Chondrocyte (in vitro differentiated cells): ENCODE measurements at regions not wholly inside any gene's neighbourhood (a gene's known extent, or its start where the extent isn't known, plus 50 kb on each side); places are given as distances from the start of the nearest gene placed in this dataset.
"Not testable (repeated sequence)": the region's sequence is repeated elsewhere in the genome, so short reads cannot be mapped to it uniquely, and the experiment has no call there.

Experiments
- DNase-seq: peaks from one replicate; pipeline ENCODE4 v3.0.0; 2021; ENCODE audit warnings: mixed read lengths, low spot score
- H3K27ac Mint-ChIP-seq: one replicate; pipeline ENCODE4 v1.8.0; 2021; ENCODE audit warnings: mild to moderate bottlenecking, moderate library complexity, mixed read lengths; ENCODE audit not compliant: unreplicated experiment
- H3K27me3 Mint-ChIP-seq: 2 replicates; pipeline ENCODE4 v1.8.0; 2021; ENCODE audit warnings: low read depth, mixed read lengths
- H3K36me3 Mint-ChIP-seq: 2 replicates; pipeline ENCODE4 v1.8.0; 2021; ENCODE audit warnings: low read depth, mixed read lengths
- H3K4me1 Mint-ChIP-seq: 2 replicates; pipeline ENCODE4 v1.8.0; 2021; ENCODE audit warnings: low read depth, mild to moderate bottlenecking, mixed read lengths
- H3K4me3 Mint-ChIP-seq: one replicate; pipeline ENCODE4 v1.8.0; 2021; ENCODE audit warnings: mild to moderate bottlenecking, moderate library complexity, mixed read lengths; ENCODE audit not compliant: unreplicated experiment
- H3K9me3 Mint-ChIP-seq: 2 replicates; pipeline ENCODE4 v1.8.0; 2021; ENCODE audit warnings: low read depth, mixed read lengths
- TF ChIP-seq, protein P1 (sequence below): fragments of 200-600 bp; sonication (generic); IDR thresholded peaks from 2 replicates; pipeline ENCODE4 v1.5.0; 2021; ENCODE audit warnings: antibody characterized with exemption, mild to moderate bottlenecking, moderate library complexity

GRCh38 chr6:134766497-134766896, 183.4 kb downstream of the ALDH8A1 start:
- Mint-ChIP-seq H3K36me3 (no peaks in the 10 kb centered on the region), H3K27ac (no peak overlapping the region), H3K27me3 (no peaks in the 10 kb centered on the region), H3K4me1 (peaks cover 14% of the 10 kb centered on the region), H3K4me3 (no peak overlapping the region), H3K9me3 (no peaks in the 10 kb centered on the region)
- TF ChIP-seq, protein P1, sequence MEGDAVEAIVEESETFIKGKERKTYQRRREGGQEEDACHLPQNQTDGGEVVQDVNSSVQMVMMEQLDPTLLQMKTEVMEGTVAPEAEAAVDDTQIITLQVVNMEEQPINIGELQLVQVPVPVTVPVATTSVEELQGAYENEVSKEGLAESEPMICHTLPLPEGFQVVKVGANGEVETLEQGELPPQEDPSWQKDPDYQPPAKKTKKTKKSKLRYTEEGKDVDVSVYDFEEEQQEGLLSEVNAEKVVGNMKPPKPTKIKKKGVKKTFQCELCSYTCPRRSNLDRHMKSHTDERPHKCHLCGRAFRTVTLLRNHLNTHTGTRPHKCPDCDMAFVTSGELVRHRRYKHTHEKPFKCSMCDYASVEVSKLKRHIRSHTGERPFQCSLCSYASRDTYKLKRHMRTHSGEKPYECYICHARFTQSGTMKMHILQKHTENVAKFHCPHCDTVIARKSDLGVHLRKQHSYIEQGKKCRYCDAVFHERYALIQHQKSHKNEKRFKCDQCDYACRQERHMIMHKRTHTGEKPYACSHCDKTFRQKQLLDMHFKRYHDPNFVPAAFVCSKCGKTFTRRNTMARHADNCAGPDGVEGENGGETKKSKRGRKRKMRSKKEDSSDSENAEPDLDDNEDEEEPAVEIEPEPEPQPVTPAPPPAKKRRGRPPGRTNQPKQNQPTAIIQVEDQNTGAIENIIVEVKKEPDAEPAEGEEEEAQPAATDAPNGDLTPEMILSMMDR: no peak
- no peak for DNase-seq

DNA sequence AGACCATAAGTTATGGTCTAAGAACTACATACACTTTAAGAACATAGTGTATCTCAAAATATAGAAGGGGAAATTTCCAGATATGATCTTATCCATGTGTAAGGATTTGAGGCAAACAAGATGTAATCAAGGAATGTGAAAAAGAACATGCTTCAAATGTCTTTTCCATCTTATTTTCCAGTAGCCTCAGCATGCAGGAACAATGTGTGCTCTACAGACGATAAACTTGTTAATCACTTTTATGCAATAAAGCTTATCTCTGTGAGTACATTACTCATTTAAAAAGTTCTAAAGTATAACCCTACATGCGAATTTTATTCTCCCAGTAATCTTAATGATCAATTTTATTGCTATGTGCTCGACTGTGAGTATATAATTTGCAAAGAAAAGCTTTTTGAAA, 185.2 kb downstream of the ALDH8A1 start:
- no peaks in the 10 kb centered on the region for H3K27me3 Mint-ChIP-seq
- TF ChIP-seq, protein P1: no peak
- H3K4me1 Mint-ChIP-seq: peaks cover 14% of the 10 kb centered on the region
- DNase-seq: no peak
- no peaks in the 10 kb centered on the region for H3K9me3 Mint-ChIP-seq
- no peaks in the 10 kb centered on the region for H3K36me3 Mint-ChIP-seq
- no peak overlapping the region for H3K4me3 Mint-ChIP-seq
- no peak overlapping the region for H3K27ac Mint-ChIP-seq

GRCh38 chr6:134763575-134763974, 186.3 kb downstream of the ALDH8A1 start:
- H3K27me3 Mint-ChIP-seq, H3K36me3 Mint-ChIP-seq, H3K27ac Mint-ChIP-seq, DNase-seq, H3K4me3 Mint-ChIP-seq, H3K9me3 Mint-ChIP-seq: not testable (repeated sequence)
- H3K4me1 Mint-ChIP-seq: peaks cover 14% of the 10 kb centered on the region

DNA sequence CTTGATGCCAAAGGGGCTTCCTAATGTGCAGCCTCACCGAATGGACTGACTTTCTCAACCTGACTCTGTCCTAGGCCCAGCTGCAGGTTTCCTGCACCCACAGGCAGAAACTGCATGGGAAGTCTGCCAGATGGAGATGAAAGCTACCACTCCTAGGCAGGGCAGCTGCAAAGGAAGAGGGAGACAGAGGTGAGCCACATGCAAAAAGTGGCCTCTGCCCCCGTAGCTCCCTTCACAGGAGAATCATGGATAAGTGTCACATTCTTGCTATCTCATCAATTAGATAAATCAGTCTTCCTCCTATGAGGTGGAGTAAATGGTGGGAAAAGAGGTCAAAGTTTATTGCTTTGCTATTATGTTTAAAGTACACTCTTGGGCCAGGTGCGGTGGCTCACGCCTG, 191.3 kb downstream of the ALDH8A1 start:
- Mint-ChIP-seq H3K4me3 (no peak overlapping the region), H3K27ac (no peak overlapping the region), H3K9me3 (no peaks in the 10 kb centered on the region), H3K27me3 (no peaks in the 10 kb centered on the region), H3K36me3 (no peaks in the 10 kb centered on the region), H3K4me1 (peaks cover 10% of the 10 kb centered on the region)
- TF ChIP-seq, protein P1: no peak
- DNase-seq: no peak

DNA sequence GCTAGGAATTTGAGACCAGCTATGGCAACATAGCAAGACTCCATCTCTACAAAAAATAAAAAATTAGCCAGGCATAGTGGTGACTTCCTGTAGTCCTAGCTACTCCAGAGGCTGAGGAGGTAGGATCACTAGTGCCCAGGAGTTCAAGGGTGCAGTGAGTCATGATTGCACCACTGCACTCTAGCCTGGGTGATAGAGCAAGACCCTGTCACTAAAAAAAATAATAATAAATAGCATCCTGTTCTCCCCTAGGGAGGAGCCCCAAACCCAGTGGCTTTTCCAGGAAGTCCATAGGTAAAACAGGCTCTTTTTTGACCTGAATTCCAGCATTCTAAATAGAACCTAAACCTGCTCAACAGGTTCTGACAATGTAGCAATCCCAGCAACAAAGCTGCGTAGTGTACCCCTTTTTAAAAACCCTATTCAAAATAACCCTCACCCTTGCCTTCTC, 192.0 kb downstream of the ALDH8A1 start:
- TF ChIP-seq, protein P1: no peak
- DNase-seq: no peak
- H3K27ac Mint-ChIP-seq: no peak overlapping the region

DNA sequence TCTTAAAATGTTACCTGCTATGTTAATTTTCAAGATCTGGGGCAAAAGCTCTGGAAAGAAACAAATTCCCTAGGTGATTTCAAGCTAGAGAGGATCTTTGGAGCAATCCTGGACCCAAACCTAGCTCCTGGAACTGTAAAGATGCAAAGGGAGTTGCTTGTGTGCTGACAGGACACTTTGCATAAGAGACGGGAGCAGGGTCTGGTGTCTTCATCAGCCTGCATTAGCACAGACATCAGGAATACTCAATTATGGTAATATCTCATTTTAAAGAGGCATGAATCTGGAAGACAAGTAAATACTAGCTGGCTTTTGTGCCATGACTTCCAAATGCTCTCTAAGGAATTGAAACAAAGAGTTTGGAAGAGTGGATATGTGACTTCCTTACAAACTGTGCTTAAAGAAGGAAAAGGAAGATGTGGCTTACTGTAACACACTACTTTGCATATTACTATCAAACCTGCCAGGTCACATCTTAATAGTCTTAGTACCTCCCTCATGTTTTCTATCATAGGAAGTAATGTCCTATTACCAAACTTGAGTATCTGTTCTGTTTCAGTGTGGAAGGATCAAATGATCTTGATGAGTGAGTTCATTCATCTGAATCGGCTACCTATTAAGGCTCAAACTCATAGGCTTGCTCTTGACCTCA, 193.4 kb downstream of the ALDH8A1 start:
- no peaks in the 10 kb centered on the region for H3K27me3 Mint-ChIP-seq
- TF ChIP-seq, protein P1: no peak
- H3K9me3 Mint-ChIP-seq: no peaks in the 10 kb centered on the region
- no peak overlapping the region for H3K27ac Mint-ChIP-seq
- no peaks in the 10 kb centered on the region for H3K36me3 Mint-ChIP-seq
- H3K4me1 Mint-ChIP-seq: peaks cover 12% of the 10 kb centered on the region
- no peak for DNase-seq
- no peak overlapping the region for H3K4me3 Mint-ChIP-seq

More for the DNA sequence above, 192.0 kb downstream of the ALDH8A1 start:
- H3K9me3 Mint-ChIP-seq: no peaks in the 10 kb centered on the region
- H3K27me3 Mint-ChIP-seq: no peaks in the 10 kb centered on the region
- H3K4me3 Mint-ChIP-seq: no peak overlapping the region
- peaks cover 10% of the 10 kb centered on the region for H3K4me1 Mint-ChIP-seq
- no peaks in the 10 kb centered on the region for H3K36me3 Mint-ChIP-seq
